ENCODE measurements at regions not wholly inside any gene's neighbourhood (a gene's known extent, or its start where the extent isn't known, plus 50 kb on each side); places are given as distances from the start of the nearest gene placed in this dataset.

DNA sequence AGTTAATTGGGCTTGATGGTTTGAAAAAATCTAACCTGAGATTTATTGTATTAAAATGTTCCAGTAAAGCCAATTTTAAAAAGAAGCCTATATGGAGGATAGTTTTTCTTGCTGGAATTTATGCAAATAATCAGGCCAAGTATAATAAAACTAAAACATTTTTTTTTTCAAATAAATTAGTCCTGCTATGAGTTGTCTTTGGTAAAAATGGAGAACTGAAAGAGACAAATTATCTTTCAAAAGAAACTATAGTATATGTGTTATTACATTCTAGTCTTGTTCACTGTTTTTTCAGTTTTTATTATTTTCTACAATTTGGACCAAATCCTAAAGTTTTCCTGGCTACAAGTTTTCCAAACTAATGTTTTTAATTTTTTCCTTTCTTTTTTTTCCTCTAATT is 468.9 kb downstream of the UQCRFS1 start:
- no peak overlapping the region for H3K4me3 ChIP-seq
- no peaks in the 10 kb centered on the region for H3K9me3 ChIP-seq
- CTCF ChIA-PET = interaction anchor here (0.5 to 0.7 kb wide), 3 partner anchors 121 to 1054 kb away, joined by 3 read pairs; no protein-coding TSS in a partner anchor
- H3K27ac ChIP-seq = no peak overlapping the region
- no peak for FAIRE-seq
- H3K4me2 ChIP-seq = no peak overlapping the region
- POLR2A ChIA-PET = no interaction called here
- H3K4me1 ChIP-seq = no peaks in the 10 kb centered on the region
- TF ChIP-seq SREBF2 (IDR thresholded peaks at IDR 0.05) = no peak
- TF ChIP-seq, protein P1, sequence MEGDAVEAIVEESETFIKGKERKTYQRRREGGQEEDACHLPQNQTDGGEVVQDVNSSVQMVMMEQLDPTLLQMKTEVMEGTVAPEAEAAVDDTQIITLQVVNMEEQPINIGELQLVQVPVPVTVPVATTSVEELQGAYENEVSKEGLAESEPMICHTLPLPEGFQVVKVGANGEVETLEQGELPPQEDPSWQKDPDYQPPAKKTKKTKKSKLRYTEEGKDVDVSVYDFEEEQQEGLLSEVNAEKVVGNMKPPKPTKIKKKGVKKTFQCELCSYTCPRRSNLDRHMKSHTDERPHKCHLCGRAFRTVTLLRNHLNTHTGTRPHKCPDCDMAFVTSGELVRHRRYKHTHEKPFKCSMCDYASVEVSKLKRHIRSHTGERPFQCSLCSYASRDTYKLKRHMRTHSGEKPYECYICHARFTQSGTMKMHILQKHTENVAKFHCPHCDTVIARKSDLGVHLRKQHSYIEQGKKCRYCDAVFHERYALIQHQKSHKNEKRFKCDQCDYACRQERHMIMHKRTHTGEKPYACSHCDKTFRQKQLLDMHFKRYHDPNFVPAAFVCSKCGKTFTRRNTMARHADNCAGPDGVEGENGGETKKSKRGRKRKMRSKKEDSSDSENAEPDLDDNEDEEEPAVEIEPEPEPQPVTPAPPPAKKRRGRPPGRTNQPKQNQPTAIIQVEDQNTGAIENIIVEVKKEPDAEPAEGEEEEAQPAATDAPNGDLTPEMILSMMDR (IDR thresholded peaks at IDR 0.05) = no peak
- no peak for TF ChIP-seq CBX8 (IDR thresholded peaks at IDR 0.05)
- TF ChIP-seq, protein P2, sequence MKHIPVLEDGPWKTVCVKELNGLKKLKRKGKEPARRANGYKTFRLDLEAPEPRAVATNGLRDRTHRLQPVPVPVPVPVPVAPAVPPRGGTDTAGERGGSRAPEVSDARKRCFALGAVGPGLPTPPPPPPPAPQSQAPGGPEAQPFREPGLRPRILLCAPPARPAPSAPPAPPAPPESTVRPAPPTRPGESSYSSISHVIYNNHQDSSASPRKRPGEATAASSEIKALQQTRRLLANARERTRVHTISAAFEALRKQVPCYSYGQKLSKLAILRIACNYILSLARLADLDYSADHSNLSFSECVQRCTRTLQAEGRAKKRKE (CRISPR knock-in tag; IDR thresholded peaks at IDR 0.05; ENCODE audit: low read depth) = no peak
- TF ChIP-seq HOXB13 (CRISPR knock-in tag; IDR thresholded peaks at IDR 0.05; ENCODE audit: low read depth) = no peak
- TF ChIP-seq JUNB (IDR thresholded peaks at IDR 0.05) = no peak
- TF ChIP-seq POLR2A (IDR thresholded peaks at IDR 0.05; ENCODE audit: low read length) = no peak
- TF ChIP-seq NPAS2 (CRISPR knock-in tag; IDR thresholded peaks at IDR 0.05; ENCODE audit: borderline replicate concordance) = no peak
- TF ChIP-seq RAD21 (conservative IDR thresholded peaks at IDR 0.05 in 1 of 2, IDR thresholded peaks at IDR 0.05 in 1 of 2) = no peak
- TF ChIP-seq MAFK (IDR thresholded peaks at IDR 0.05; ENCODE audit: partially characterized antibody) = no peak
- TF ChIP-seq KDM1A (IDR thresholded peaks at IDR 0.05; ENCODE audit: low read depth) = no peak
- TF ChIP-seq POLR2AphosphoS2 (conservative IDR thresholded peaks at IDR 0.05; ENCODE audit: low read length) = no peak
- DNase-seq (ENCODE audit: low read depth in 1 of 2, low spot score in 1 of 2) = no peak
- ATAC-seq = no peak

DNA sequence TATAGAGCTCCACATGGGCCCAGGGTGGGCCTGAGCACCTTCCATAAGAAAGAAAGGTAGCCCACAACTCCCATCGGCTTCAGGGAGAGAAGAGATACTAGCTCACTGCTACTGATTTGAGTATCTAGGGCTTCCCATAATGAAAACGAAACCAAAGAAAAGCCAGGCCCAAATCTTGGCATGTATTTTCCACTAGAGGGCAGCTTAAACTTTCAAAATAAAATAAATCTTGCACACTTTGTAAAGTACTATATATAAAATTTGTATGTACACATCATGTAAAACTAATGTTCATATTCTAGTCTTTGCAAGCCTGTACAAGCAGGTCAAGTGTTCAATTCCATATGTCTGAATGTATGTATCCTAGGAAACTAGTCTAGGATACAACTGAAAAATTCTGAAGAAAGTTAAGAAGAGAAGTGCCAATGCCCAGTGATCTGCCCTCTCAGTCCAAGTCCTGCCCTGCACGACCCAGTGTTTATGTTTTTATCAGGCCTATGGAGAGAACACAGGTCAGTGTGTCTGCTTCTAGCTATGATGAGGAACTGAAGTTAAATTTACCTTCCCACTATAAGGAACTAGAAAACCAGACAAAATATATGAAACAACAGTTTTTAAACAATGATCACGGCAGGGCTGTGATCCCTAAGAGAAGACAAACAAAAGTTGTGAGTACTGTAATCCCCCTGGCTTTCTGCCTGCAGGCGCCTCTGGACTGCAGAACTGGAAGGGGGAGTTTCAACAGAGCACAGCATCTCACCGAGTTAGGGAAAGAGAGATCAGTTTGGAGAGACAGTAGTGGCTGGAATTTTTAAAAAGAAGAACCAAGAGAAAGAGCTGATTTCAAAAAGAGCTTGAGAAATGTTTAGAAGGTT is 475.7 kb downstream of the UQCRFS1 start:
- Histone ChIP-seq H3K4me1 (no peaks in the 10 kb centered on the region), H3K27ac (no peak overlapping the region), H3K9me3 (0 out of 3 replicates have a peak, but pooled peaks cover 5% of the 10 kb centered on the region), H3K4me2 (peak overlapping the region; percentile 25; the same call in 2 of the 3 replicates), H3K4me3 (no peak overlapping the region)
- ChIA-PET POLR2A (no interaction called here), CTCF (interaction anchor here (0.9 to 1.5 kb wide), 7 partner anchors 10 to 861 kb away, joined by 3 to 5 read pairs (median 4); no protein-coding TSS in a partner anchor)
- FAIRE-seq = peak; percentile 13
- ATAC-seq = peak in 1 of 2 experiments; percentile 63; a peak in 3 of 6 replicates
- 5% methylated on average over 6 of the region's 6 CpGs for WGBS (ENCODE audit: missing lambda C conversion rate)
- DNase-seq (ENCODE audit: low read depth in 1 of 2, low spot score in 1 of 2) = peak in 1 of 2 experiments; percentile 35
- TF ChIP-seq RAD21 (conservative IDR thresholded peaks at IDR 0.05 in 1 of 2, IDR thresholded peaks at IDR 0.05 in 1 of 2) = peak; percentile 53 to 59
- TF ChIP-seq, protein P1 (IDR thresholded peaks at IDR 0.05) = peak; percentile 48
- TF ChIP-seq SMC3 (IDR thresholded peaks at IDR 0.05) = peak; percentile 55
- TF ChIP-seq KDM1A (IDR thresholded peaks at IDR 0.05; ENCODE audit: low read depth) = no peak

DNA sequence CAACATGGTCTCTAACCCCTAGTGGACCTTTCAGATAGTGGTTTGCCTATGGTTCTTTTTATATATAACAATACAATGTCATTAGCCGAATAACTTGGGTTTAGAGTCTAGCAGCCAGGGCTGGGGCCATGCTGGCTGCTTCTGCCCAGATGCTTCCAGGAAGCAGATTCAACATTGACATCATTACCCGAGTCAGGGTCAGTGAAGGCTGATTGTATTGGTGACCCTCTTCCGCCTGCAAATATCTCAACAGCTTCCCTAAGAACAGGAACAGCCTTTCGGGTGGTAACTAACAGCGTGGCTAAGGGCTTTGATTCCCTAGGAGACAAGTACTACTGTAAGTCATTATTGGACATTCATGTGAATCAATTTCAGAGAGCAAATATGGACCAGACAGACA is 476.4 kb downstream of the UQCRFS1 start:
- POLR2A ChIA-PET = no interaction called here
- H3K4me1 ChIP-seq = no peaks in the 10 kb centered on the region
- DNase-seq (ENCODE audit: low read depth in 1 of 2, low spot score in 1 of 2) = no peak
- H3K9me3 ChIP-seq = 0 out of 3 replicates have a peak, but pooled peaks cover 5% of the 10 kb centered on the region
- CTCF ChIA-PET = interaction anchor here (0.9 to 1.4 kb wide), 6 partner anchors 26 to 862 kb away, joined by 3 to 5 read pairs (median 4); no protein-coding TSS in a partner anchor
- WGBS (ENCODE audit: missing lambda C conversion rate) = 61% methylated on average over 5 of the region's 5 CpGs
- no peak overlapping the region for H3K27ac ChIP-seq
- no peak for FAIRE-seq
- no peak overlapping the region for H3K4me3 ChIP-seq
- H3K4me2 ChIP-seq = peak overlapping the region; percentile 25; the same call in 2 of the 3 replicates
- no peak for ATAC-seq
- TF ChIP-seq PHF8 (IDR thresholded peaks at IDR 0.05; ENCODE audit: borderline replicate concordance, low read depth) = no peak
- TF ChIP-seq, protein P2 (CRISPR knock-in tag; IDR thresholded peaks at IDR 0.05; ENCODE audit: low read depth) = no peak
- no peak for TF ChIP-seq RNF2 (IDR thresholded peaks at IDR 0.05; ENCODE audit: borderline replicate concordance, low read depth)
- no peak for TF ChIP-seq KDM1A (IDR thresholded peaks at IDR 0.05; ENCODE audit: low read depth)

Data from A549 (cell line).